ENCODE measurements at regions not wholly inside any gene's neighbourhood (a gene's known extent, or its start where the extent isn't known, plus 50 kb on each side); places are given as distances from the start of the nearest gene placed in this dataset.

DNA sequence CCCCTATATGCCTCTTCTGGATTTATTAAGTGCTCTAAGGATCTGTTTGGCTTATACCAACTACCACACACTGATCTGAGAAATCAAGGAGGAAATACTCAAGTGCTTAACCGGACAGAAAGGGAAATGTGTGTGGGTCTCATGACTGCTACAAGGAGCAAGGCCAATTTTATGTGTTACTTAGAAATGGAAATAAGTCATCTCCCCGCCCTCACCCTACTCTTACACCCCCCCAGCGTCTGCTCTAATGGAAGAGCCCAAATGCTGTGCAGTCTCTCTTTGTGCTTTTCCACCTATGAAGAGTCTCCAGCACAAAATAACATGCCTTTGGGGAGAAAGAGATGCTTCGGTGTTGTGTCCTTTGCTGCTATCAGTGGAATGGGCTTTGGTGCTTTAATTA is 428.8 kb upstream of the ARID1B start:
- TF ChIP-seq EP300 (IDR thresholded peaks at IDR 0.05; ENCODE audit: low read depth) (no peak), POLR2A (IDR thresholded peaks at IDR 0.05) (no peak), POLR2AphosphoS5 (IDR thresholded peaks at IDR 0.05) (no peak)
- TF ChIP-seq, protein P1, sequence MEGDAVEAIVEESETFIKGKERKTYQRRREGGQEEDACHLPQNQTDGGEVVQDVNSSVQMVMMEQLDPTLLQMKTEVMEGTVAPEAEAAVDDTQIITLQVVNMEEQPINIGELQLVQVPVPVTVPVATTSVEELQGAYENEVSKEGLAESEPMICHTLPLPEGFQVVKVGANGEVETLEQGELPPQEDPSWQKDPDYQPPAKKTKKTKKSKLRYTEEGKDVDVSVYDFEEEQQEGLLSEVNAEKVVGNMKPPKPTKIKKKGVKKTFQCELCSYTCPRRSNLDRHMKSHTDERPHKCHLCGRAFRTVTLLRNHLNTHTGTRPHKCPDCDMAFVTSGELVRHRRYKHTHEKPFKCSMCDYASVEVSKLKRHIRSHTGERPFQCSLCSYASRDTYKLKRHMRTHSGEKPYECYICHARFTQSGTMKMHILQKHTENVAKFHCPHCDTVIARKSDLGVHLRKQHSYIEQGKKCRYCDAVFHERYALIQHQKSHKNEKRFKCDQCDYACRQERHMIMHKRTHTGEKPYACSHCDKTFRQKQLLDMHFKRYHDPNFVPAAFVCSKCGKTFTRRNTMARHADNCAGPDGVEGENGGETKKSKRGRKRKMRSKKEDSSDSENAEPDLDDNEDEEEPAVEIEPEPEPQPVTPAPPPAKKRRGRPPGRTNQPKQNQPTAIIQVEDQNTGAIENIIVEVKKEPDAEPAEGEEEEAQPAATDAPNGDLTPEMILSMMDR (IDR thresholded peaks at IDR 0.05): no peak
- WGBS, 2 donors (ENCODE audit: low coverage in 1 of 2): 59 to 62% methylated on average over 3 to 4 of the region's 4 CpGs
- intact Hi-C loops (cut with DNase I; ENCODE audit: low total_unique reads) (no loop called here), in situ Hi-C loops (cut with MboI; ENCODE audit: low pct_ligation_motif_present in 1 of 4, low pct_unique_long_range_greater_than_20kb in 1 of 4, low sequenced_read_pairs in 3 of 4) (no loop called here)
- Histone ChIP-seq H3K27me3 (no peaks in the 10 kb centered on the region), H3K36me3 (no peaks in the 10 kb centered on the region), H3K27ac (no peak overlapping the region), H3K9me3 (no peaks in the 10 kb centered on the region), H3K4me3 (no peak overlapping the region), H3K4me1 (no peaks in the 10 kb centered on the region)
- no peak for DNase-seq

DNA sequence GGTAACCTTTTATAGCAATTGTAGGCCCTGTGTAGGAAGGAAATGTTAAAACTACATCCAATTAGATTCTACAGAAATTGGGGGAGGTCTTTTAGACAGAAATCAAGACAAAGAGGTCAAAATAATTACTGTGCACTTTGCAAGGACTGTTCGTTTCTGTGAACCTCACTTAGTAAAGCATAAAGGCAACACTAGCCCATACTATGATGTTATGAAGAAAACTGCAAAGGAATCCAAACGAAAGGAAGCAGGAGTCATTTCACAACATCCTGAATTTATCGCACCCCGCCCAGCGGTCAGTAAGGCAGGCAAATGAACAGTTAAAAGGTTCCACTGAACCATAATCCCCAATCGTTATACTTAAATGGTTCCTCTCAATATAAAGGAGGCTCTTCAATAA is 429.5 kb upstream of the ARID1B start:
- no peak for DNase-seq
- no peak for TF ChIP-seq EP300 (IDR thresholded peaks at IDR 0.05; ENCODE audit: low read depth)
- TF ChIP-seq, protein P1 (IDR thresholded peaks at IDR 0.05): no peak
- TF ChIP-seq POLR2AphosphoS5 (IDR thresholded peaks at IDR 0.05): no peak
- TF ChIP-seq POLR2A (IDR thresholded peaks at IDR 0.05): no peak
- in situ Hi-C loops (cut with MboI; ENCODE audit: low pct_ligation_motif_present in 1 of 4, low pct_unique_long_range_greater_than_20kb in 1 of 4, low sequenced_read_pairs in 3 of 4): no loop called here
- H3K27me3 ChIP-seq: no peaks in the 10 kb centered on the region
- no peaks in the 10 kb centered on the region for H3K36me3 ChIP-seq
- H3K27ac ChIP-seq: no peak overlapping the region
- H3K9me3 ChIP-seq: no peaks in the 10 kb centered on the region
- no peak overlapping the region for H3K4me3 ChIP-seq
- WGBS, 2 donors (ENCODE audit: low coverage in 1 of 2): 55 to 67% methylated on average over 2 to 6 of the region's 6 CpGs
- intact Hi-C loops (cut with DNase I; ENCODE audit: low total_unique reads): no loop called here
- no peaks in the 10 kb centered on the region for H3K4me1 ChIP-seq

DNA sequence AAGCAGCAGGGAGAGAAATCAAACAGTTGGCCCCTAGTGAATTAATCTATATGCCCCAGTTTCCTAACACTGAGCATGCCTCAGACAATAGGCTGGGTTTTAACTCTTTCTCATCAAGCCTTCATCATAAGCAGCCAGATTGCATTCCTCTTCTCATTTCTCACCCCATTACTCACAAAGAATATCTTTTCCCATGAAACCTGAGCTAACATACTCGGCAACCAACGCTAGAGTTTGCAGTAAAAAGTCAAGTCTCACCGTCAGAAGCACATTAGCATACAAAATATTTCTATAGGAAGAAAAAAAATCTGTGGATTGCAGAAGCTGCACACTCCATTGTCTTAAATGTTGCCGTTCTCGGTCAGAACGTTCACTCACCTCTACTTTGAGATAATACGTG is 429.9 kb upstream of the ARID1B start:
- DNase-seq: no peak
- Histone ChIP-seq H3K36me3 (no peaks in the 10 kb centered on the region), H3K9me3 (no peaks in the 10 kb centered on the region), H3K4me3 (no peak overlapping the region), H3K27ac (no peak overlapping the region), H3K27me3 (no peaks in the 10 kb centered on the region), H3K4me1 (no peaks in the 10 kb centered on the region)
- intact Hi-C loops (cut with DNase I; ENCODE audit: low total_unique reads): no loop called here
- in situ Hi-C loops (cut with MboI; ENCODE audit: low pct_ligation_motif_present in 1 of 4, low pct_unique_long_range_greater_than_20kb in 1 of 4, low sequenced_read_pairs in 3 of 4): no loop called here
- WGBS, 2 donors (ENCODE audit: low coverage in 1 of 2): 68 to 83% methylated on average over 7 of the region's 7 CpGs
- TF ChIP-seq, protein P1 (IDR thresholded peaks at IDR 0.05): no peak
- no peak for TF ChIP-seq EP300 (IDR thresholded peaks at IDR 0.05; ENCODE audit: low read depth)
- TF ChIP-seq POLR2AphosphoS5 (IDR thresholded peaks at IDR 0.05): no peak
- TF ChIP-seq POLR2A (IDR thresholded peaks at IDR 0.05): no peak

DNA sequence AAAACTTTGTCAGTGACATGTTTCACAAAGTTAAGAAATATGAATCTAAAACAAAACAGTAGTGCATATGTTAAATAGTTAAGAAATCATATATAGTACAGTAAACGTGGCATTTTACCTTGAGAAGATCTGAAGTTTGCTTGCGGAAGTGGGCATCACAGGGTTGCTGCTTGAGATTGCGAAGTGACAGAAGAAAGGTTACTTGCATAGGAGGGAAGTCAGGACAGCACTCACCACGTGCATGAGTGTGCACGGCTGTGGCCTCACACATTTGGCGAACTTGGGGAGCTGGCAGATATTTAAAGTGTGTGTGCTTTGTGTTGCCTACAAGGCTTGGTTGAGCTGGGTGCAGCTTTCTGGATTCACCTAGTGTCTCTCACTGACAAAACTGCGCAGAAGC is 431.5 kb upstream of the ARID1B start:
- TF ChIP-seq, protein P1 (IDR thresholded peaks at IDR 0.05): no peak
- TF ChIP-seq POLR2A (IDR thresholded peaks at IDR 0.05) (no peak), POLR2AphosphoS5 (IDR thresholded peaks at IDR 0.05) (no peak), EP300 (IDR thresholded peaks at IDR 0.05; ENCODE audit: low read depth) (no peak)

More for the DNA sequence above, 431.5 kb upstream of the ARID1B start:
- 77 to 91% methylated on average over 7 of the region's 7 CpGs for WGBS, 2 donors (ENCODE audit: low coverage in 1 of 2)
- no peak for DNase-seq
- H3K9me3 ChIP-seq: no peaks in the 10 kb centered on the region
- H3K4me1 ChIP-seq: no peaks in the 10 kb centered on the region
- H3K4me3 ChIP-seq: no peak overlapping the region
- in situ Hi-C loops (cut with MboI; ENCODE audit: low pct_ligation_motif_present in 1 of 4, low pct_unique_long_range_greater_than_20kb in 1 of 4, low sequenced_read_pairs in 3 of 4): no loop called here
- H3K27me3 ChIP-seq: no peaks in the 10 kb centered on the region
- intact Hi-C loops (cut with DNase I; ENCODE audit: low total_unique reads): no loop called here
- H3K36me3 ChIP-seq: no peaks in the 10 kb centered on the region
- no peak overlapping the region for H3K27ac ChIP-seq
